ENCODE measurements at regions not wholly inside any gene's neighbourhood (a gene's known extent, or its start where the extent isn't known, plus 50 kb on each side); places are given as distances from the start of the nearest gene placed in this dataset.

DNA sequence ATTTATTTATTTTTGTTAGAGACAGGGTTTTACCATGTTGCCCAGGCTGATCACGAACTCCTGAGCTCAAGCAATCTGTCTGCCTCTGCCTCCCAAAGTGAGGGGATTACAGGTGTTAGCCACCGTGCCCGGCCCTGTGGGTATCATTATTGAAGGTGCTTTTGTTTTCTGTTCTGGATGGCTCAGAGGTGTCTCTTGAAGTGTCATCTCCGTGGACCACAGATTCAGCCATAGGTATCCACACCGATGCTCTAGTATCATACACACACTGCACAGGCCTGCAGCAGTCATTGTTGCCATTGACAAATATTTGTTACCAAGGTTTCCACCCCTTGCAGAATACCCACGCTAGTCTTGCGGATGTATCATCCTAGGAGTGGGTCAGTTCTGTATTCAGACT, 446.2 kb downstream of the XYLT1 start:
- TF ChIP-seq, protein P1, sequence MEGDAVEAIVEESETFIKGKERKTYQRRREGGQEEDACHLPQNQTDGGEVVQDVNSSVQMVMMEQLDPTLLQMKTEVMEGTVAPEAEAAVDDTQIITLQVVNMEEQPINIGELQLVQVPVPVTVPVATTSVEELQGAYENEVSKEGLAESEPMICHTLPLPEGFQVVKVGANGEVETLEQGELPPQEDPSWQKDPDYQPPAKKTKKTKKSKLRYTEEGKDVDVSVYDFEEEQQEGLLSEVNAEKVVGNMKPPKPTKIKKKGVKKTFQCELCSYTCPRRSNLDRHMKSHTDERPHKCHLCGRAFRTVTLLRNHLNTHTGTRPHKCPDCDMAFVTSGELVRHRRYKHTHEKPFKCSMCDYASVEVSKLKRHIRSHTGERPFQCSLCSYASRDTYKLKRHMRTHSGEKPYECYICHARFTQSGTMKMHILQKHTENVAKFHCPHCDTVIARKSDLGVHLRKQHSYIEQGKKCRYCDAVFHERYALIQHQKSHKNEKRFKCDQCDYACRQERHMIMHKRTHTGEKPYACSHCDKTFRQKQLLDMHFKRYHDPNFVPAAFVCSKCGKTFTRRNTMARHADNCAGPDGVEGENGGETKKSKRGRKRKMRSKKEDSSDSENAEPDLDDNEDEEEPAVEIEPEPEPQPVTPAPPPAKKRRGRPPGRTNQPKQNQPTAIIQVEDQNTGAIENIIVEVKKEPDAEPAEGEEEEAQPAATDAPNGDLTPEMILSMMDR (IDR thresholded peaks at IDR 0.05): no peak
- TF ChIP-seq EZH2 (IDR thresholded peaks at IDR 0.05) (no peak), EZH2phosphoT487 (IDR thresholded peaks at IDR 0.05) (no peak)

Data from neural progenitor cell (in vitro differentiated cells).